ENCODE measurements at regions not wholly inside any gene's neighbourhood (a gene's known extent, or its start where the extent isn't known, plus 50 kb on each side); places are given as distances from the start of the nearest gene placed in this dataset.

- no CpG with 5 or more reads among the region's 1 CpG for WGBS (ENCODE audit: insufficient coverage)
- Histone ChIP-seq H3K36me3 (ENCODE audit: control insufficient read depth, insufficient read depth, low read length) (no peaks in the 10 kb centered on the region), H3K9me3 (ENCODE audit: control insufficient read depth, insufficient read depth, low read length) (no peaks in the 10 kb centered on the region), H3K4me3 (ENCODE audit: low read depth, low read length) (no peak overlapping the region), H3K27me3 (ENCODE audit: control insufficient read depth, insufficient read depth, low read length) (no peaks in the 10 kb centered on the region), H3K27ac (ENCODE audit: low read depth, low read length) (no peak overlapping the region), H3K4me1 (ENCODE audit: control insufficient read depth, insufficient read depth, low read length) (no peaks in the 10 kb centered on the region)
- no peak for DNase-seq (ENCODE audit: low read depth in 4 of 6, low spot score in 6 of 6)
These were observed 488.5 kb downstream of the SHQ1 start for GRCh38 chr3:72359743-72360142.

DNA sequence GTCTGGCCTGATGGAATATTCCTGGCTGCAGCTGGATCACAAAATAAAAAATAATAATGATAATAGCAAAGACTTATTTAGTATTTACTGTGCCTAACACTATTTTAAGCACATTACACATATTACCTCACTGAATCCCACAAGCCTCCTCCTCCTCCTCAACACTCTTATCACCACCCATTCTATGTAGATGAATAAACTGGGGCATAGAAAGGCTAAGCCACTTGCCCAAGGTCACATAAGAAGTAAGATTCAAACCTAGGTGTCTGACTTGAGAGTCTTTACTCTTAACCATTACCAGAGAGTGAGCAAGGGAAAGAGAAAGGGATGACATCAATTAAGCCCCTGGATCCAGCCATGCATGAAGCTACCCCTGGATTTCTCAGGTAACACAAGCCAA is 493.1 kb downstream of the SHQ1 start:
- Histone ChIP-seq H3K27me3 (ENCODE audit: control insufficient read depth, insufficient read depth, low read length) (peaks cover 2% of the 10 kb centered on the region), H3K4me1 (ENCODE audit: control insufficient read depth, insufficient read depth, low read length) (no peaks in the 10 kb centered on the region), H3K36me3 (ENCODE audit: control insufficient read depth, insufficient read depth, low read length) (no peaks in the 10 kb centered on the region), H3K4me3 (ENCODE audit: low read depth, low read length) (no peak overlapping the region), H3K9me3 (ENCODE audit: control insufficient read depth, insufficient read depth, low read length) (no peaks in the 10 kb centered on the region), H3K27ac (ENCODE audit: low read depth, low read length) (no peak overlapping the region)
- DNase-seq (ENCODE audit: low read depth in 4 of 6, low spot score in 6 of 6) = no peak

DNA sequence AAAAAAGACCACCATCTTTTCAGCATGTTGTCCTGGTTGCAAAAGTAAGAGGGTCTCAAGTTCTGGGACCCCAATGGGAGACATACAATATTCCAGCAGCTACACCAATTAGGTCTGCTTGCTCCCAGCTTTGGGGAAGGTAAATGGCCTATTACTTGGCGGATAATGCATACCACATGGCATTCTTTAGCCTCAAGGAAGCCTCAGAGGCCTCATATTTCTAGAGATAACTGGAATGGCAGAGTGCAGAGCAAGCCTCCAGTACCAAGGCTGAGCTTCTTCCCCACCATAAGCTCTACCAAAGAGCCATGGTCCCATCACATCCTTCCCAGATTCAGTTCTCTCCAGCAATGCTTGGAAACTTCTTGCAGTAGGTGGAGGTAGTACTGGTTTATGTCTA is 493.8 kb downstream of the SHQ1 start:
- no peaks in the 10 kb centered on the region for H3K4me1 ChIP-seq (ENCODE audit: control insufficient read depth, insufficient read depth, low read length)

GRCh38 chr3:72353236-72354128 is 494.8 kb downstream of the SHQ1 start:
- no peaks in the 10 kb centered on the region for H3K4me1 ChIP-seq (ENCODE audit: control insufficient read depth, insufficient read depth, low read length)
- no peak for DNase-seq (ENCODE audit: low read depth in 4 of 6, low spot score in 6 of 6)
- H3K27ac ChIP-seq (ENCODE audit: low read depth, low read length) = no peak overlapping the region
- H3K36me3 ChIP-seq (ENCODE audit: control insufficient read depth, insufficient read depth, low read length) = no peaks in the 10 kb centered on the region
- H3K4me3 ChIP-seq (ENCODE audit: low read depth, low read length) = no peak overlapping the region
- 89% methylated on average over 14 of the region's 18 CpGs for WGBS (ENCODE audit: insufficient coverage)
- H3K9me3 ChIP-seq (ENCODE audit: control insufficient read depth, insufficient read depth, low read length) = no peaks in the 10 kb centered on the region
- peaks cover 2% of the 10 kb centered on the region for H3K27me3 ChIP-seq (ENCODE audit: control insufficient read depth, insufficient read depth, low read length)

More for the DNA sequence above, 493.8 kb downstream of the SHQ1 start:
- no CpG with 5 or more reads among the region's 1 CpG for WGBS (ENCODE audit: insufficient coverage)
- Histone ChIP-seq H3K4me3 (ENCODE audit: low read depth, low read length) (no peak overlapping the region), H3K36me3 (ENCODE audit: control insufficient read depth, insufficient read depth, low read length) (no peaks in the 10 kb centered on the region), H3K9me3 (ENCODE audit: control insufficient read depth, insufficient read depth, low read length) (no peaks in the 10 kb centered on the region), H3K27ac (ENCODE audit: low read depth, low read length) (no peak overlapping the region), H3K27me3 (ENCODE audit: control insufficient read depth, insufficient read depth, low read length) (peaks cover 2% of the 10 kb centered on the region)
- no peak for DNase-seq (ENCODE audit: low read depth in 4 of 6, low spot score in 6 of 6)

GRCh38 chr3:72352176-72352575 is 496.1 kb downstream of the SHQ1 start:
- no peaks in the 10 kb centered on the region for H3K36me3 ChIP-seq (ENCODE audit: control insufficient read depth, insufficient read depth, low read length)
- no peak overlapping the region for H3K4me3 ChIP-seq (ENCODE audit: low read depth, low read length)
- H3K27ac ChIP-seq (ENCODE audit: low read depth, low read length) = no peak overlapping the region
- peaks cover 2% of the 10 kb centered on the region for H3K27me3 ChIP-seq (ENCODE audit: control insufficient read depth, insufficient read depth, low read length)
- peaks cover 9% of the 10 kb centered on the region for H3K4me1 ChIP-seq (ENCODE audit: control insufficient read depth, insufficient read depth, low read length)
- no peaks in the 10 kb centered on the region for H3K9me3 ChIP-seq (ENCODE audit: control insufficient read depth, insufficient read depth, low read length)
- 95% methylated on average over 5 of the region's 5 CpGs for WGBS (ENCODE audit: insufficient coverage)
- no peak for DNase-seq (ENCODE audit: low read depth in 4 of 6, low spot score in 6 of 6)

DNA sequence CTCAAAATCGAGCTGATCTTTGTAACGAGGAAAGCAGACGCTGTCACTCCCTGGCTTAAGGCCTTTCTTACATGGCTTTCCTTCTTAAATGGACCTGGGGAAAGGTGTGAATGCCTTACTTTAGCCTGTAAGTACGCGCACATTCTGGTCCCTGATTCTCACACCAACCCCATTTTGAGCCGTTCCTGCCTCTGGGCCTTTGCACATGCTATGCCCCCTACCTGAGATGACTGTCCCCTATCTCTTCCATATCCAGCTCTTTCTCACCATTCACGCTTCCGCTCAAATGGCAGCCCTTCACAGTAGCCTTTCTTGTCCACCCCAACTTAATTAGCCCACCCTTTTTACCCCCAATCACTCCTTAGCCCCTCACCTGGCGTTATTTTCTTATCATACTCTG is 496.7 kb downstream of the SHQ1 start:
- H3K27me3 ChIP-seq (ENCODE audit: control insufficient read depth, insufficient read depth, low read length) = peaks cover 2% of the 10 kb centered on the region
- WGBS (ENCODE audit: insufficient coverage) = 99% methylated on average over 8 of the region's 9 CpGs

GRCh38 chr3:72350761-72351505 is 497.3 kb downstream of the SHQ1 start:
- Histone ChIP-seq H3K36me3 (ENCODE audit: control insufficient read depth, insufficient read depth, low read length) (no peaks in the 10 kb centered on the region), H3K27ac (ENCODE audit: low read depth, low read length) (no peak overlapping the region), H3K27me3 (ENCODE audit: control insufficient read depth, insufficient read depth, low read length) (peaks cover 2% of the 10 kb centered on the region), H3K9me3 (ENCODE audit: control insufficient read depth, insufficient read depth, low read length) (no peaks in the 10 kb centered on the region), H3K4me3 (ENCODE audit: low read depth, low read length) (no peak overlapping the region), H3K4me1 (ENCODE audit: control insufficient read depth, insufficient read depth, low read length) (peaks cover 9% of the 10 kb centered on the region)
- DNase-seq (ENCODE audit: low read depth in 4 of 6, low spot score in 6 of 6) = no peak
- 52% methylated on average over 15 of the region's 15 CpGs for WGBS (ENCODE audit: insufficient coverage)

More for the DNA sequence above, 496.7 kb downstream of the SHQ1 start:
- no peak overlapping the region for H3K27ac ChIP-seq (ENCODE audit: low read depth, low read length)
- H3K4me1 ChIP-seq (ENCODE audit: control insufficient read depth, insufficient read depth, low read length) = peaks cover 9% of the 10 kb centered on the region
- no peak for DNase-seq (ENCODE audit: low read depth in 4 of 6, low spot score in 6 of 6)
- no peaks in the 10 kb centered on the region for H3K9me3 ChIP-seq (ENCODE audit: control insufficient read depth, insufficient read depth, low read length)
- no peaks in the 10 kb centered on the region for H3K36me3 ChIP-seq (ENCODE audit: control insufficient read depth, insufficient read depth, low read length)
- no peak overlapping the region for H3K4me3 ChIP-seq (ENCODE audit: low read depth, low read length)

GRCh38 chr3:72348357-72348756 is 499.9 kb downstream of the SHQ1 start:
- Histone ChIP-seq H3K9me3 (ENCODE audit: control insufficient read depth, insufficient read depth, low read length) (no peaks in the 10 kb centered on the region), H3K4me3 (ENCODE audit: low read depth, low read length) (no peak overlapping the region), H3K36me3 (ENCODE audit: control insufficient read depth, insufficient read depth, low read length) (no peaks in the 10 kb centered on the region), H3K27ac (ENCODE audit: low read depth, low read length) (no peak overlapping the region), H3K27me3 (ENCODE audit: control insufficient read depth, insufficient read depth, low read length) (peaks cover 2% of the 10 kb centered on the region), H3K4me1 (ENCODE audit: control insufficient read depth, insufficient read depth, low read length) (peaks cover 9% of the 10 kb centered on the region)
- no peak for DNase-seq (ENCODE audit: low read depth in 4 of 6, low spot score in 6 of 6)

DNA sequence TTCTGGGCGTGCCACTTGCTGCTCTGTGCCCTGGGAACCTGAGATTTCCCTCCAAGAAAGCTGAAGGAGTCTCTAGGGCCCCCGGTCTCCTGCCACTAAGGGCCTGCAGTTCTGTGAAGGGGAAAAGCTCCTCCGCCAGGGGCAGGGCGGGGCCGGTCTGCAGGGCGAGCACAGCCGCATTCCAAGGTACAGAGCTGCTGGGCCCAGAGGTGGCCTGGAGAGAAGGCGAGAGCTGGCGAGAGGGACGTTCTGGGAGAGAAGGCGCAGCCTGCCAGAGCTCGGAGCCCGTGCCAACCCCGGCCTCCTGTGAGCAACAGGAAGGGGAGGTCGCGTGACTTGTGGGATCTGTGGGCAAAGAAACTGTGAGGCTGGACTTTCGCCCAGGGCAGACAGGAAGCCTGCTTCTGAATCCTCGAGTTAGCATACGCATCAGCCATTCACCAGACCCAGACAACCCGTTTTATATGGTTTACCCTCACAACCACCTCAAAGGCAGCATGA is 500.4 kb downstream of the SHQ1 start:
- H3K4me3 ChIP-seq (ENCODE audit: low read depth, low read length) = no peak overlapping the region
- WGBS (ENCODE audit: insufficient coverage) = 60% methylated on average over 20 of the region's 20 CpGs
- no peaks in the 10 kb centered on the region for H3K36me3 ChIP-seq (ENCODE audit: control insufficient read depth, insufficient read depth, low read length)
- peak in 1 of 6 donors; percentile 62 for DNase-seq (ENCODE audit: low read depth in 4 of 6, low spot score in 6 of 6)
- peaks cover 9% of the 10 kb centered on the region for H3K4me1 ChIP-seq (ENCODE audit: control insufficient read depth, insufficient read depth, low read length)
- no peaks in the 10 kb centered on the region for H3K9me3 ChIP-seq (ENCODE audit: control insufficient read depth, insufficient read depth, low read length)
- peaks cover 2% of the 10 kb centered on the region for H3K27me3 ChIP-seq (ENCODE audit: control insufficient read depth, insufficient read depth, low read length)
- no peak overlapping the region for H3K27ac ChIP-seq (ENCODE audit: low read depth, low read length)
